Astrocyte (in vitro differentiated cells and primary cell): ENCODE measurements at regions not wholly inside any gene's neighbourhood (a gene's known extent, or its start where the extent isn't known, plus 50 kb on each side); places are given as distances from the start of the nearest gene placed in this dataset.

ENCODE experiments used
- DNase-seq: peaks from one replicate; pipeline ENCODE4 v3.0.0-alpha.2; 2010; ENCODE audit warnings: low read depth
- FAIRE-seq: peaks from 2 replicates; lab custom pipeline; 2011; peaks lifted over from hg19 to GRCh38; lab: Jason Lieb, UNC
- H2AFZ ChIP-seq: 2 replicates; pipeline ENCODE4 v1.6.0; 2012; ENCODE audit warnings: low read depth, low read length, inconsistent platforms
- H3K27ac ChIP-seq: 2 replicates; pipeline ENCODE4 v1.5.1; 2011; ENCODE audit warnings: low read depth, low read length, inconsistent platforms
- H3K27me3 ChIP-seq: 2 replicates; pipeline ENCODE4 v1.6.0; 2011; ENCODE audit warnings: low read length, inconsistent platforms; ENCODE audit not compliant: insufficient read depth
- H3K36me3 ChIP-seq: 2 replicates; pipeline ENCODE4 v1.5.1; 2011; ENCODE audit warnings: low read length, inconsistent platforms; ENCODE audit not compliant: insufficient read depth
- H3K4me1 ChIP-seq: 2 replicates; pipeline ENCODE4 v1.5.1; 2011; ENCODE audit warnings: low read length, inconsistent platforms; ENCODE audit not compliant: insufficient read depth
- H3K4me2 ChIP-seq: 2 replicates; pipeline ENCODE4 v1.6.0; 2012; ENCODE audit warnings: low read length, inconsistent platforms
- H3K4me3 ChIP-seq: 2 replicates; pipeline ENCODE4 v1.5.1; 2011; ENCODE audit warnings: low read depth, mild to moderate bottlenecking, low read length, inconsistent platforms; ENCODE audit not compliant: insufficient read depth
- H3K79me2 ChIP-seq: 2 replicates; pipeline ENCODE4 v1.6.0; 2012; ENCODE audit warnings: mild to moderate bottlenecking, low read length, inconsistent platforms; ENCODE audit not compliant: insufficient read depth
- H3K9ac ChIP-seq: 2 replicates; pipeline ENCODE4 v1.6.0; 2012; ENCODE audit warnings: mild to moderate bottlenecking, low read length, inconsistent platforms
- H3K9me3 ChIP-seq: 2 replicates; pipeline ENCODE4 v1.5.1; 2012; ENCODE audit warnings: low read depth, mild to moderate bottlenecking, low read length, inconsistent platforms; ENCODE audit not compliant: insufficient read depth
- H4K20me1 ChIP-seq: 2 replicates; pipeline ENCODE4 v1.6.0; 2012; ENCODE audit warnings: low read length, inconsistent platforms; ENCODE audit not compliant: insufficient read depth
- H3K27ac Mint-ChIP-seq: one replicate; pipeline ENCODE4 v1.8.0; 2021; ENCODE audit warnings: mild to moderate bottlenecking, mixed read lengths; ENCODE audit not compliant: unreplicated experiment
- H3K27me3 Mint-ChIP-seq: one replicate; pipeline ENCODE4 v1.8.0; 2021; ENCODE audit warnings: low read depth, mixed read lengths; ENCODE audit not compliant: unreplicated experiment
- H3K36me3 Mint-ChIP-seq: one replicate; pipeline ENCODE4 v1.8.0; 2021; ENCODE audit warnings: low read depth, mixed read lengths; ENCODE audit not compliant: unreplicated experiment
- H3K4me1 Mint-ChIP-seq: one replicate; pipeline ENCODE4 v1.8.0; 2021; ENCODE audit warnings: low read depth, mixed read lengths; ENCODE audit not compliant: unreplicated experiment
- H3K4me3 Mint-ChIP-seq: one replicate; pipeline ENCODE4 v1.8.0; 2021; ENCODE audit warnings: mild to moderate bottlenecking, moderate library complexity, mixed read lengths; ENCODE audit not compliant: unreplicated experiment
- H3K9me3 Mint-ChIP-seq: one replicate; pipeline ENCODE4 v1.8.0; 2021; ENCODE audit warnings: mild to moderate bottlenecking, mixed read lengths; ENCODE audit not compliant: unreplicated experiment
- EZH2 ChIP-seq: IDR thresholded peaks from 2 replicates; pipeline ENCODE4 v1.6.1; 2012; ENCODE audit warnings: mild to moderate bottlenecking, low read length, inconsistent platforms; ENCODE audit not compliant: insufficient read depth
- TF ChIP-seq, protein P1 (sequence below): IDR thresholded peaks from 2 replicates; pipeline ENCODE4 v1.5.1; 2011; ENCODE audit warnings: low read depth, mild to moderate bottlenecking, inconsistent platforms, low read length, moderate library complexity; ENCODE audit not compliant: insufficient read depth

DNA sequence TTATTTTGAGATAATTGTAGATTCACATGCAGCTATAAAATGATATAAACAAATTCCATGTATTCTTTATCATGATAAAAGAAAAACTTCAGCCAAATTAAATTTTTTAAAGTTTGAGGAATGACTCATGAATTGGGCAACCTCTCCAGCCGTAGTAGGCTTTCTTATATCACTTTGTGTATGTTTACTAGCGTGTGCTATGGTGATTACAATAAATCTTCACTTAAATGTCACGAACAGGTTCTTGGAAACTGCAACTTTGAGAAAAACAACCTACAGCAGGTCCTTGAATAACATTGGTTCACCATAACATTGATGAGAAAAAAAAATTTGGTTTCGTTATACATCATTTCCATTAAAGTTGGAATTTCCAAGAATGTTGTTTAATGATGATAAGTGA, 730.9 kb upstream of the TYRP1 start:
- H3K27me3 ChIP-seq = no peaks in the 10 kb centered on the region
- no peaks in the 10 kb centered on the region for H3K4me1 ChIP-seq
- no peaks in the 10 kb centered on the region for H3K9me3 ChIP-seq
- Mint-ChIP-seq H3K4me3 (no peak overlapping the region), H3K9me3 (peaks cover 2% of the 10 kb centered on the region), H3K36me3 (no peaks in the 10 kb centered on the region), H3K27me3 (no peaks in the 10 kb centered on the region), H3K4me1 (no peaks in the 10 kb centered on the region), H3K27ac (no peak overlapping the region)
- no peak overlapping the region for H2AFZ ChIP-seq
- H3K36me3 ChIP-seq = no peaks in the 10 kb centered on the region
- FAIRE-seq (no peak), DNase-seq (no peak)
- no peak for TF ChIP-seq EZH2
- TF ChIP-seq, protein P1, sequence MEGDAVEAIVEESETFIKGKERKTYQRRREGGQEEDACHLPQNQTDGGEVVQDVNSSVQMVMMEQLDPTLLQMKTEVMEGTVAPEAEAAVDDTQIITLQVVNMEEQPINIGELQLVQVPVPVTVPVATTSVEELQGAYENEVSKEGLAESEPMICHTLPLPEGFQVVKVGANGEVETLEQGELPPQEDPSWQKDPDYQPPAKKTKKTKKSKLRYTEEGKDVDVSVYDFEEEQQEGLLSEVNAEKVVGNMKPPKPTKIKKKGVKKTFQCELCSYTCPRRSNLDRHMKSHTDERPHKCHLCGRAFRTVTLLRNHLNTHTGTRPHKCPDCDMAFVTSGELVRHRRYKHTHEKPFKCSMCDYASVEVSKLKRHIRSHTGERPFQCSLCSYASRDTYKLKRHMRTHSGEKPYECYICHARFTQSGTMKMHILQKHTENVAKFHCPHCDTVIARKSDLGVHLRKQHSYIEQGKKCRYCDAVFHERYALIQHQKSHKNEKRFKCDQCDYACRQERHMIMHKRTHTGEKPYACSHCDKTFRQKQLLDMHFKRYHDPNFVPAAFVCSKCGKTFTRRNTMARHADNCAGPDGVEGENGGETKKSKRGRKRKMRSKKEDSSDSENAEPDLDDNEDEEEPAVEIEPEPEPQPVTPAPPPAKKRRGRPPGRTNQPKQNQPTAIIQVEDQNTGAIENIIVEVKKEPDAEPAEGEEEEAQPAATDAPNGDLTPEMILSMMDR = no peak
- H3K79me2 ChIP-seq = no peaks in the 10 kb centered on the region
- no peak overlapping the region for H3K9ac ChIP-seq
- no peak overlapping the region for H3K27ac ChIP-seq
- no peak overlapping the region for H3K4me3 ChIP-seq
- H3K4me2 ChIP-seq = no peak overlapping the region
- H4K20me1 ChIP-seq = no peaks in the 10 kb centered on the region

DNA sequence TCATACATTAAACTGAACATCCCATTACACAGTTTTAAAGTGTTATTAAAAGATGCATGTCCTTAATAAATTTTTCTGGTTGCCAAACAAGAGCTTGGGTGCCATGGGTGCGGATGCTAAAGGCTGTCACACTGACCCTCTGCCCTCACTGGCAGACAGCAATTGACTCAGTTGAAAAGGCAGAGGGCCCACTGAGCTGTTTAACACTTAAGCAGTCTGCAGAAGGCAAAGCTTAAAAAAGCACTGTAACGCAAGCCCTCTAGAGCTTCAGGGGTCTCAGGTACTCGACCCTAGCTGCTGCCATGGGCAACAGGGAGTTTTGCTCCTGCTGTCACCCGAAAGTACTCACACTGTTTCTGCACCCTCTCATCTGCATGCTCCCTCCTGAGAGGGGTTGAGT, 726.4 kb upstream of the TYRP1 start:
- no peak overlapping the region for H3K9ac ChIP-seq
- no peaks in the 10 kb centered on the region for H3K9me3 ChIP-seq
- no peak for FAIRE-seq
- TF ChIP-seq, protein P1 = no peak
- no peak for TF ChIP-seq EZH2
- no peaks in the 10 kb centered on the region for H3K27me3 ChIP-seq
- Mint-ChIP-seq H3K27me3 (no peaks in the 10 kb centered on the region), H3K27ac (no peak overlapping the region), H3K4me3 (no peak overlapping the region), H3K9me3 (no peaks in the 10 kb centered on the region), H3K36me3 (no peaks in the 10 kb centered on the region), H3K4me1 (peaks cover 8% of the 10 kb centered on the region)
- no peaks in the 10 kb centered on the region for H3K79me2 ChIP-seq
- no peak overlapping the region for H2AFZ ChIP-seq
- no peak overlapping the region for H3K4me2 ChIP-seq
- no peaks in the 10 kb centered on the region for H3K4me1 ChIP-seq
- no peak overlapping the region for H3K27ac ChIP-seq
- no peaks in the 10 kb centered on the region for H3K36me3 ChIP-seq
- no peak for DNase-seq
- no peaks in the 10 kb centered on the region for H4K20me1 ChIP-seq
- H3K4me3 ChIP-seq = no peak overlapping the region

GRCh38 chr9:11968631-11969030, 724.6 kb upstream of the TYRP1 start:
- H3K27ac Mint-ChIP-seq = no peak overlapping the region
- Histone ChIP-seq H3K79me2 (no peaks in the 10 kb centered on the region), H3K4me2 (no peak overlapping the region), H2AFZ (no peak overlapping the region), H3K27me3 (no peaks in the 10 kb centered on the region), H3K27ac (no peak overlapping the region), H3K36me3 (no peaks in the 10 kb centered on the region), H3K9me3 (no peaks in the 10 kb centered on the region), H3K9ac (no peak overlapping the region), H3K4me1 (no peaks in the 10 kb centered on the region), H4K20me1 (no peaks in the 10 kb centered on the region), H3K4me3 (no peak overlapping the region)
- DNase-seq (no peak), FAIRE-seq (no peak)
- peaks cover 15% of the 10 kb centered on the region for H3K4me1 Mint-ChIP-seq
- H3K9me3 Mint-ChIP-seq = no peaks in the 10 kb centered on the region
- no peaks in the 10 kb centered on the region for H3K27me3 Mint-ChIP-seq
- TF ChIP-seq, protein P1 = no peak
- no peak for TF ChIP-seq EZH2
- no peaks in the 10 kb centered on the region for H3K36me3 Mint-ChIP-seq
- no peak overlapping the region for H3K4me3 Mint-ChIP-seq
